GM19193 (cell line): ENCODE measurements at regions not wholly inside any gene's neighbourhood (a gene's known extent, or its start where the extent isn't known, plus 50 kb on each side); places are given as distances from the start of the nearest gene placed in this dataset.

Experiments
- POLR2A ChIP-seq: IDR thresholded peaks from 4 replicates; pipeline ENCODE4 v1.6.1; 2011; ENCODE audit not compliant: insufficient read depth, insufficient read length; ENCODE audit errors: extremely low read depth

- TF ChIP-seq POLR2A, result no peak
Measured at GRCh38 chr13:43946281-43946680, 66.6 kb downstream of the LACC1 start.

- TF ChIP-seq POLR2A, result no peak
Measured at GRCh38 chr13:43947897-43948458, 68.3 kb downstream of the LACC1 start.

GRCh38 chr13:43953370-43953769, 73.7 kb downstream of the LACC1 start:
- no peak for TF ChIP-seq POLR2A

GRCh38 chr13:43959291-43959690, 79.6 kb downstream of the LACC1 start:
- TF ChIP-seq POLR2A, result no peak

GRCh38 chr13:43961909-43962308, 82.2 kb downstream of the LACC1 start:
- no peak for TF ChIP-seq POLR2A

GRCh38 chr13:43963726-43964125, 84.0 kb downstream of the LACC1 start:
- no peak for TF ChIP-seq POLR2A

- no peak for TF ChIP-seq POLR2A
Measured at GRCh38 chr13:43964698-43965458, 85.2 kb downstream of the LACC1 start.

DNA sequence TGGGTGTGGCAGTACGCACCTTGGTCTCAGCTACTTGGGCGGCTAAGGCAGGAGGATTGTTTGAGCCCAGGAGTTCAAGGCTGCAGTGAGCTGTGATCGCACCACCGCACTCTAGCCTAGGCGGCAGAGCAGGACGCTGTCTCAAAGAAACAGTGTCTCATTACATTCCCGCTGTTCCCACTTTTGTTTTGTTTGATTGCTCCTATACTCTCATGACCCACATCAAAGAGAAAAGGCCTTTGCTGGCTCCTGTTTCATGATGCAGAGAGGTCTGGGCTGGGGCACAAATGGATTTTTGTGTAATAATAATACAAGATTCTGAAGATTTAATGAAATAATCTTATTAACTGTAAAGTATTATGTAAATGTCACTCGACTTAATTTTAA, 85.7 kb downstream of the LACC1 start:
- no peak for TF ChIP-seq POLR2A

- no peak for TF ChIP-seq POLR2A
Measured at GRCh38 chr13:43977911-43978310, 98.2 kb downstream of the LACC1 start.

- TF ChIP-seq POLR2A, result no peak
Measured at GRCh38 chr13:43978688-43979087, 99.0 kb downstream of the LACC1 start.

DNA sequence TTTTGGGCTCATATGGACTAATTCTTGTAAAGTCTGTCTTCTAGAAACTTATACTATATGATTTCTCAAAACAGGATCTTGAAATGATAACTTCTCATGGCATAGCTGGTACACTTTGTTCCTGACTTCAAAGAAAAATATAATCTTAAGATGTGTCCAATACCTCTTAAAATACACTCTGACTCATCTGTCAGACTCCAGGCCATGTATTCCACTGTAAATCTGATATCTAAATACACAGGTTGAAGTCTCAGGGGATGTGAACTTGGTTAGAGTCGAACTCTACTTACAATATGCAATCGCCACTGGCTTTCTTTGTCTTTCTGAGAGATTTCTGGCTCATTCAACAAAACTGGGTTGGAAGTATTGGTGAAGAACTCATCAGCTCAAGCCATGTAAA, 99.8 kb downstream of the LACC1 start:
- TF ChIP-seq POLR2A, result no peak

GRCh38 chr13:43980587-43980986, 100.9 kb downstream of the LACC1 start:
- TF ChIP-seq POLR2A, result no peak

- TF ChIP-seq POLR2A, result no peak
Measured at GRCh38 chr13:43981091-43981490, 101.4 kb downstream of the LACC1 start.

DNA sequence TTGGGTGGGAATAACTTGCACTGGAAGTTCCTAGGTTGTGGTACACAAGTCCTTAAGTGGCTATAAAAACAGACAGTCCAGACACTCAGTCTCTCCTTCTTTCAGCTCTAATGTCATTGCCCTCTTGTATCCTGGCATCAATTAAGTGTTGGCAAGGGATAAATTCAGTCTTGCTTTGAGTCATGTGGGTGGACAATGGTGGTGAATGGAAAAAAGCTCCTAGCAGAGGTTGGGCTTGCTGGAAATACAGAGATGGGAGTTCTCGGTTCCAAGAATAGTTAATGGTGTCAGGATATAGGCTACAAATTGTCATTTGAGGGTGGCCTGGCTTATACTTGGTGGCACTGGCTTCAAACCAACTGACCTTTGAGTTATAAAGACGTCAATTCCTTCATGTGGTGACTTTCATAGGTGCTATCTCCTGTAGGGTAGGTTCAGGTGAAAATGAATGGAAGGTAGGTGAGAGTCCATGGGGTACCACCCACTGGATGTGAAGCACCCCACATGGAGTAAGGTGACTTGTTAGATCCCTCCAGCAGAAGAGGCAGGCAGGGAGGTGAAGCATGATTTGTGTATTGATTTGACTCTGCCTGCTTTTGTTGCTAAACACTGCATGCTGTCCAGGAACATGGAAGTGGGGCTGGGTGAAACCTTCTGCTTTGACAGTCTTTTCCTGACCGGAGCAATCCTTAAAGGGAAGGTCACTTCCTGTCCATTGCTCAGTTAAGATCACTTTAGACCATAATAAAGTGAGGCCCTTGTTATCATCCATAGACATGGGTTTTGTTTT, 102.0 kb downstream of the LACC1 start:
- no peak for TF ChIP-seq POLR2A

- no peak for TF ChIP-seq POLR2A
Measured at GRCh38 chr13:43983373-43983772, 103.7 kb downstream of the LACC1 start.

DNA sequence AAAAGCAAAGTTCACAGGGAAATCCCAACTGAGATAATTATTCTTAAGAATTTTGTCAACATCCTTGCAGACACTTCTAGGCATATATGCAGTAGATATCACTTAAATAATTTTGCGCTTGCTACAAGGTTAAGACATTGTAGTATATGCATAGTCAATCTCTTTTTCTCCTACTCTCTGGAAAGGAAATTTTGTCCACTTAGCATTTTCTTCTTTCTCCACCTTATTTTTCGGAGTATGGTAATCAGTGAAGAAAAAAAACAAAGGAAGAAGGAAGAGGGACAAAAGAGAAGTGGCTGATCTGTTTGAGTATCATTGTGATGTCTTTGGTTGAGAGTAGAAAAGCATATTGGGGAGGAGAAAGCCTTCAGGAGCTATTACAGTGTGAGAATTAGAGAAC, 104.6 kb downstream of the LACC1 start:
- no peak for TF ChIP-seq POLR2A
